ENCODE measurements at regions not wholly inside any gene's neighbourhood (a gene's known extent, or its start where the extent isn't known, plus 50 kb on each side); places are given as distances from the start of the nearest gene placed in this dataset.

- no peak for TF ChIP-seq CTCF (IDR thresholded peaks at IDR 0.05)
- no peak for TF ChIP-seq POLR2A (IDR thresholded peaks at IDR 0.05)
- TF ChIP-seq POLR2AphosphoS5 (IDR thresholded peaks at IDR 0.05) = no peak
Measured at GRCh38 chr2:194824450-194824849, 832.6 kb upstream of the SLC39A10 start.

Data from sigmoid colon (tissue), 4 donors.